GM18511 (cell line): ENCODE measurements at regions not wholly inside any gene's neighbourhood (a gene's known extent, or its start where the extent isn't known, plus 50 kb on each side); places are given as distances from the start of the nearest gene placed in this dataset.
"Not testable (repeated sequence)": the region's sequence is repeated elsewhere in the genome, so short reads cannot be mapped to it uniquely, and the experiment has no call there.

Source experiments
- ATAC-seq: cut with Tn5 transposase; IDR thresholded peaks from one replicate; pipeline ENCODE4 v1.9.1; 2021; ENCODE audit warnings: mild to moderate bottlenecking, moderate library complexity; ENCODE audit not compliant: unreplicated experiment

DNA sequence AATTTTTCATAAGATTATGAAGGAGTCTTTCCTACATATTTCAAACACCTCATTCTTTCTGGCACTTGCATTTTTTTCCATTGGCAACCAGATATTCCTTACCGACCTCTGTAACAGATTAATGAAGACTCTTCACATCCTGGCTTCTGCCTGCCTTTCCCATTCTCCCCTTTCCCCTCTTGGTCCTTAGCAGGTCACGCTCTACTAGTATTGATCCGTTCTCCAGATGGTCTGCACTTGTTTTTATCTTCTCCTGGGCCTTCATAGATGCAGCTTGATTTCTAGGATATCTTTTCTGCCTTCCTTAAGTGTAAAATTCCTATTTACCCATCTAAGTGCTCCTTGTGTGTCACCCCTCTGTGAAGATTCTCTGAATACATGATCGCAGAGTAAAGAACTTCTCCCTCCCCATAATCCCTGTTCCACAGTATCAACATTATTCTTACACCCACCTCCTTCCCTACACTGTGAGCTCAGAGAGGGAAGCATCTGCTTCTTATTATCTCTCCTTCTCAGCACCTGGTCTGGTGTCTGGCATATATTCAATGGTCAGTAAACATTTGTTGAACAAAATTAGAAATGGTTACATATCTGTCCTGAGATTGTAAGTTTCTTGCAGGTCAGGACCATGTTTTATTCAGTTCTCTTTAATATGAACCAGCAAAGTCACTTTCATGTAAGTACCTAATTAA lies 654.2 kb downstream of the REEP3 start:
- no peak for ATAC-seq

- no peak for ATAC-seq
These were observed 661.5 kb downstream of the REEP3 start for GRCh38 chr10:64182671-64183070.

GRCh38 chr10:64191286-64191685 lies 670.1 kb downstream of the REEP3 start:
- no peak for ATAC-seq

DNA sequence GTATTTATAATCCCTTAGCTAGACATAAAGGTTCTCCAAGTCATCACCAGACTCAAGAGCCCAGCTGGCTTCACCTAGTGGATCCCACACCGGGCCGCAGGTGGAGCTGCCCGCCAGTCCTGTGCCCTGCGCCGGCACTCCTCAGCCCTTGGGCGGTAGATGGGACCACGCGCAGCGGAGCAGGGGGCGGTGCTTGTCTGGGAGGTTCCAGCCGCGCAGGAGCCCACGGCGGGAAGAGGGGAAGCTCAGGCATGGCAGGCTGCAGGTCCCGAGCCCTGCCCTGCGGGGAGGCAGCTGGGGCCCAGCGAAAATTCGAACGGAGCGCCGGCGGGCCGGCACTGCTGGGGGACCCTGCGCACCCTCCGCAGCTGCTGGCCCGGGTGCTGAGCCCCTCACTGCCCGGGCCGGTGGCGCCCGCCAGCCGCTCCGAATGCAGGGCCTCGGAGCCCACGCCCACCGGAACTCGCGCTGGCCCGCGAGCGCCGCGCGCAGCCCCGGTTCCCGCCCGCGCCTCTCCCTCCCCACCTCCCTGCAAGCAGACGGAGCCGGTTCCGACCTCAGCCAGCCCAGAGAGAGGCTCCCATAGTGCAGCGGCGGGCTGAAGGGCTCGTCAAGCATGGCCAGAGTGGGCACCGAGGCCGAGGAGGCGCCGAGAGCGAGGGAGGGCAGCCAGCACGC lies 675.6 kb downstream of the REEP3 start:
- ATAC-seq = no peak

DNA sequence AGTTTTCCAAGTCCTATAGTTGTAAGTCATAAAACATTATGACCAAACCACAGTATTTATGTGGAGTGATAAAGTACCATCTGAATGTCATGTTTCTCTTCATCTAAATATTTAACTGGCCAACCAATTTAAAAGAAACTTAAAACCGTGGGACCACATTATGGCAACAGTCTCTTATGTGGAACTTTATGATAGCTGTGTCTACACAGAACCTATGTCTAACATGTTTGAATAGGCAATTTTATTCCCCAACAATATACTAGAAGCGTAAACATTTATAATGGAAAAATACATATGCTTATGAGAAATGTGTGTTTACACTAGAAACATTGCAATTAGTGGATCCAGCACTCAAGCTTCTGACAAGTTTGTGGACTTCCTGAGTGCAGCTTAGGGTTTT lies 680.7 kb downstream of the REEP3 start:
- ATAC-seq = no peak

- ATAC-seq = not testable (repeated sequence)
These were observed 683.3 kb downstream of the REEP3 start for GRCh38 chr10:64204504-64204903.

DNA sequence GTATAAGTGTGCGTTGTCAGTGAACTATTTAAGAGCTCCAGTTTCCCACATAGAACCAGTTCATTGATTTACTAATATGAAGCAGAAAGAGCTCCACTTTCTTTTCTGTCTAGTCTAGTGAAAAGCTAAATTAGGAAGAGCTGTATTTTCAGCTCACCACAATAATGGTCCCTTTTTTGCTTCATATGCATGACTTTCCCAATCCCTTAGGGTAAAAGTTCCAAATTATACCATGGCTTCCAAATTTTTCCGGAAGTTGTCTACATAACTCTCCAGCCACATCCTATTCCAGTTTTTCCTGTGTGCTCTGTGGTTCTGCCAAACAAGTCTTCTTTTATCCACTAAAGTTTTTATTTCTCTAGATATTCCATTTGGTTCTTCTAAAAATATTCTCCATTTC lies 685.2 kb downstream of the REEP3 start:
- ATAC-seq = no peak

- ATAC-seq = no peak
These were observed 688.4 kb downstream of the REEP3 start for GRCh38 chr10:64209561-64209960.

DNA sequence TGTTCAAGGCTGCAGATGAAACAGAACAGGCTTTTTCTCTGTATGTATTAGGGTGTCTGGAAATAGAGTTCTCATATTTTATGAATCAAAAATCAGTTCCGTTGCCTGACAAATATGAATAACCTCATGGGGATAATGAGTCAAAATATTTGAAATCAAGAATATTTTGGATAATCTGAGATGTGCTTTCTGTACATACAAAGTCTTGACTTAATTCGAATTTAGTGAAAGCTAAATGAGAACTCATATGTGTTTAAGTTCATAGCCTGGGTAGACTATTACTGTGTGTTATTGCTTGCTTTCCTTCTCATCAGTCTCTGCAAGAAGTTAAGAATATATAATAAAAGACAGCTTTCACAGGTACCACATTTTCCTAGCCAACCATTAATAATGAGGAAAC lies 689.0 kb downstream of the REEP3 start:
- ATAC-seq = no peak

GRCh38 chr10:64211466-64211865 lies 690.3 kb downstream of the REEP3 start:
- ATAC-seq = no peak

- ATAC-seq = no peak
These were observed 693.9 kb downstream of the REEP3 start for GRCh38 chr10:64215088-64215487.

DNA sequence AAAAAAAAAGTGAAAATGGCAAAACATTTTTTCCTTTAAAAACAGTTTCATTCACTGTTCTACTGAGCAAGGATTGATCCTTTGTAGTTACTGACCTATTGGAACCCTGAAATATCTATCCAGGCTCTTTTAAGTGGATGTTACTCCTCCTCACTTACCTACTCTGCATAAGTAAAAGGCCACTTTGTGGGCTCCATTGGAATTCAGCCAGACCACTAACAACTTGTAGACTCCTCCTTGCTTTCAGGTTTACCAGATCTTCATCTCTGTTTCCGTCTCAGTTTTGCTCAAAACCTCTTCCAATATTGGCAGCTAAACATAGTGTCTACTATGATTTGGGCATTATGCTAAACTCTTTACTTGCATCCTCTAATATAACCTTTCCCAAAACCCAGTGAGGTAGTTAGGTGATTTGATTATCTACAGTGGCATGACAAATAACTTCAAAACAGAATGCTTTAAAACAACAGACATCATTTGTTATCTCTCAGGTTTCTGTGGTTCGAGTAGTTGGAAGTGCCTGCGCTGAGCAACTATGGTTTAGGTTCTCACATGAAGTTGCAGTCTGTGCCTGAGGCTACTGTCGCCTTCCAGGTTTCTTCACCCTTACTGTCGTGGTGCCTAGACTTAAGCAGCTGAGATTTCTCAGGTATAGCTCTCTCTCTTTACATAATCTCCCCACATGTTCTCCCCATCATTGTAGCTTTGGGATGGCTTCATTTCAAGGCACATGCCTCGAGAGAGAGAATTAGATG lies 698.2 kb downstream of the REEP3 start:
- no peak for ATAC-seq

- no peak for ATAC-seq
These were observed 713.3 kb downstream of the REEP3 start for GRCh38 chr10:64234489-64234888.

DNA sequence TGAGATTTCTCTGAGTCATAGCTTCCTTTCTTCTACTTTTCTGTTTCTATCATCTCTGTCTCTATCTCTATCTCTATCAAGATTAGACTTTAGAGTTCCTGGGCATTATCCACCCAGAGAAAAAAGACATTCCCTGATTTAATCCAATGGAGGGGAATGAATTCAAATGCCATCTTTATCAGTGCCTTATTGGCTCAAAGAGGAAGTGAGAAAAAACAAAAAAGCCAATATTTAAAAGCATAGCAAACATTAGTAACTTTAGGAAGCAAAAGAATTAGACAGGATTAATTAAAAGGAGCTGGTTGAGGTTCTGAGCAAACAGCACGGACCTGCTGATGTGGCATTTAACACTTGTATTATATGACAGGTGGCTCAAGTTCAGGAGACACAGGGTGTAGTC lies 736.5 kb downstream of the REEP3 start:
- ATAC-seq = no peak

DNA sequence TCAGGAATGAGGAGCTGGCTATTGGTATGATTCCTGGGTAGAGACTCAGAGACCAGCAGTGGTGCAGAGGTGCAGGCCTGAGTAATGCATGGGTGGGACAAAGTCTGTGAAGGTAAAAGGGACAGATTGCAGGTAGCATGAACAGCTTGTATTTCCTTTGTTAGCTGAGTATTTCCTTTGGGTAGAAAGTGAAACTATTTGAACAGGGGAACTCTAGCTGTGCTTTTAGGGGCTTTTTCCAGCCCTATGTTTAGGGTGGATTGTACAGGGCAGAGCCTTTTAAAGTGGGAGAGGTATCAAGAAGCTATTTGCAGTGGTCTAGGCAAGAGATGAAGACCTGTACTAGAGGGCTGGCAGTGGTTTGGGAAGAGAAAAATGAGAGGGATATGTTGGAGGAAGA lies 739.9 kb downstream of the REEP3 start:
- ATAC-seq = peak; percentile 75

GRCh38 chr10:64261676-64262075 lies 740.5 kb downstream of the REEP3 start:
- peak; percentile 28 for ATAC-seq

- no peak for ATAC-seq
These were observed 744.8 kb downstream of the REEP3 start for GRCh38 chr10:64265961-64266360.

- no peak for ATAC-seq
These were observed 750.3 kb downstream of the REEP3 start for GRCh38 chr10:64271508-64271907.

- no peak for ATAC-seq
These were observed 750.8 kb downstream of the REEP3 start for GRCh38 chr10:64271983-64272382.

DNA sequence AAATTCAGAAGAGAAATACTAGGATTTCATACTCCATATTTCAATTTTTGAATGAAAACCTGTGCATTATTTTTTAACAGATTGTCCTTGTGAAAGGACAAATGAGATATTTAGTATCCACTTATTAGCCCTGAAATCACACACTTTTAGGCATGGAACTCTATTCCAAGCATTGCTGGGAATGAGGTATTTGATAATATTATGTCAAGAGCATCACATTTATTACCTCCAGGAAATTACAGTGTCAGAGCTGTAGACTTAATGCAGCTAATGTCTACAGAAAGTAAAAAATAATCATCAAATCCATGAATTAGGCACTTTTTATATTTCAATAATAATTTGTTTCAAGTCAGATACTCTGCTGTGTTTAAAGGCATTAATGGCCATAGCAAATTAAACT lies 753.8 kb downstream of the REEP3 start:
- no peak for ATAC-seq

DNA sequence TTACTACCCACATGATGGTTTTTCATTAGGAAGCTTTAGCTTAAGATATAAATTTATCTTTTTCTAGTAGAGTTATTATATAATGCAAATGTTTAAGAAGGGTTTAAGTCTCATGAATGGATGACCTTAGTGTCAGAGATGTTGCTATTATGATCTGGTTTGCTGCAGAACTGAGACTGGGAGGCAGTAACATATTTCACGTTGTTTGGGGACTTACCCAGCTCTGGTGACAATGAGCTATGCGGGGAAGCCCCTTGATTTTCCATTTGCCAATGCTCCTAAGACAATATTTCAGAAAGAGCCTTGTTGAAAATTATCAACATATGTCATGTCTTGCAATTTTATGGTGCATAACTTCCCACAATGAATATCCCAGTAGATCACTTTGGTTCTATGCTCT lies 754.6 kb downstream of the REEP3 start:
- ATAC-seq = peak; percentile 69

DNA sequence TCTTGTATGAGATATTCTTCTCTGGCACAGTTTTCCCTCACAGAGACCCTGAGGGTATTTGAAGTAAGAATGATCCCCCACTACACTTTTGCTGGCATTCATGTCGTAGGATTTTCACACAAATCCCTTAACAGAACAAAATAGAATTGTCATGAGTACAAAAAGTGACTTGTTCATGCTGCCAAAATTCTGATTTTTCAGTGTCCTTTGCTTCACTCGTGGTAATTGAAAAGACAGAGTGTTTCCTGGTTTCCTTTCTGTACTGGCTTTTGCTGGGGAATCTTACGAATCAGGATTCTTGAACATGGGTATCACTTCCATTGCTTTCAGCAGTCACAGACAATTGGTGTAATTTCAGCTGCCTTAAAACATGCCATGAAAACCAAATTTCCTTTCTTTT lies 756.3 kb downstream of the REEP3 start:
- ATAC-seq = no peak
